Stimulated activated CD8-positive, alpha-beta memory T cell treated with anti-CD3 and anti-CD28 coated beads, Interleukin-12 subunit alpha, Interleukin-12 subunit beta, amount 100 ng/mL, for 24 hours (primary cell): ENCODE measurements at regions not wholly inside any gene's neighbourhood (a gene's known extent, or its start where the extent isn't known, plus 50 kb on each side); places are given as distances from the start of the nearest gene placed in this dataset.
"Not testable (repeated sequence)": the region's sequence is repeated elsewhere in the genome, so short reads cannot be mapped to it uniquely, and the experiment has no call there.

ENCODE experiments used
- DNase-seq: peaks from one replicate; pipeline ENCODE4 v3.0.0-alpha.2; 2020; ENCODE audit errors: extremely low read depth

DNA sequence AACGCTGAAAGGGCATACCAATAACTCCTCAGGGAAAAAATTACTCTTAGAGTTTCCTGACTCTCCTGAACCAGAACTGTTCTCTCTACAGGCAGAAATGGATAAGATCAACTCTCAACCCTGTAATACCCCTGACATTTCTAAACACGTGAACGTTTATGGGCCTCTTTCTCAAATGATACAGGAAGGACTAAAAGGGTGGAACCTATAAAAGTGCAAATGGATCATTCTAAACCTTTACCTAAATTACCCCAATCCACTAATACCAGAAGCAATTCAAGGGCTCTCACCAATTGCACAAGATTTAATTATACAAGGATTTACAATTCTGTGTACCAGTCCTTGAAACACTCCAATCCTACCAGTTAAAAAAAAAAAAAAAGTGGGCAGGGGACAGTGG lies 98.0 kb upstream of the FAM174B start:
- DNase-seq = no peak

DNA sequence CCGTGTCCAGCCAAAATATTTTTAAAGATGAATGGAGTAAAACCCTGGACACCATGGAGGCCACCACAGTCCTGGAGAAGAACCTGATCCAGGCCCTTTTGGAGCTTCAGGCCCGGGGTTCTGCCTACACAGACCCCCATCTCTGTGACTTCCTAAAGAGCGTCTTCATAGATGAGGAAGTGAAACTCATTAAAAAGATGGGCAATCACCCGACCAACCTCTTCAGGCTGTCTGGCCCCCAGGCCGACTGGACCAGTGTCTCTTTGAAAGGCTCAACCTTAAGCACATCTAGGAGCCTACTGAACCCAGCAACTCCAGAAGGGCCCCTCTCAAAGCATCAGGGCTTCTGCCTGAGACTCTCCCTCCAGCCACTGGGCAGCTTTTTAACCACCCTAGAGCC lies 107.9 kb upstream of the FAM174B start:
- DNase-seq = no peak

DNA sequence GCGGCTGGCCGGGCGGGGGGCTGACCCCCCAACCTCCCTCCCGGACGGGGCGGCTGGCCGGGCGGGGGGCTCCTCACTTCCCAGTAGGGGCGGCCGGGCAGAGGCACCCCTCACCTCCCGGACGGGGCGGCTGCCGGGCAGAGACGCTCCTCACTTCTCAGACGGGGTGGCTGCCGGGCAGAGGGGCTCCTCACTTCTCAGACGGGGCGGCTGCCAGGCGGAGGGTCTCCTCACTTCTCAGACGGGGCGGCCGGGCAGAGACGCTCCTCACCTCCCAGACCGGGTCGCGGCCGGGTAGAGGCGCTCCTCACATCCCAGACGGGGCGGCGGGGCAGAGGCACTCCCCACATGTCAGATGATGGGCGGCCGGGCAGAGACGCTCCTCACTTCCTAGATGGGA lies 112.6 kb upstream of the FAM174B start:
- not testable (repeated sequence) for DNase-seq

DNA sequence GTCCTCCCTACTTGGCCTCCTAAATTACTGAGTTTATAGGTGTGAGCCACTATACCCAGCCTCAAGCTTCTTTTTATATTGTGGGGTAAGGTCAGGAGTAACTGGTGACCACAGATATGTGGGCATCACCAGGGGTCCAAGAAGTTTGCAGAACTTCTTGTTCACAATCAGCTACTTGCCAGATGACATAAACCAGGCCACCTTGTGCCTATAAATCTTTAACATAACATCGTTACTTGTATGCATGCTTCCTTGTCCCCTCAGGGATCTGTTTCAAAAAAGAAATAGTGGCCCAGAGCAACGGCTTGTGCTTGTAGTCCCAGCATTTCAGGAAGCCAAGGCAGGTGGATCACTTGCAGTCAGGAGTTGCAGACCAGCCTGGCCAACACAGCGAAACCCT lies 115.1 kb upstream of the FAM174B start:
- DNase-seq = no peak

DNA sequence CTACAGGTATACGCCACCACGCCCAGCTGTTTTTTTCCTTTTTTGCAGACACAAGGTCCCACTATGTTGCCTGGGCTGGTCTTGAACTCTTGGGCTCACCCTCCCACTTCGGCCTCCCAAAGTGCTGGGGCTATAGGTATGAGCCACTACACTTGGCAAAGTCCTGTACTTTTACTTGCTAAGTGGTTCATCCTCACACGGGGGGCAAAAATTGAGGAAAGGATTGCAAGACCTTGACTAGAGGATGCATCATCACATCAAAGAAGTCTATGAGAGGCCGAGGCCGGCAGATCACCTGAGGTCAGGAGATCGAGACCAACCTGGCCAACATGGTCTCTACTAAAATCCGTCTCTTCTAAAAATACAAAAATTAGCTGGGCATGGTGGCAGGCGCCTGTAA lies 116.5 kb upstream of the FAM174B start:
- DNase-seq = no peak

DNA sequence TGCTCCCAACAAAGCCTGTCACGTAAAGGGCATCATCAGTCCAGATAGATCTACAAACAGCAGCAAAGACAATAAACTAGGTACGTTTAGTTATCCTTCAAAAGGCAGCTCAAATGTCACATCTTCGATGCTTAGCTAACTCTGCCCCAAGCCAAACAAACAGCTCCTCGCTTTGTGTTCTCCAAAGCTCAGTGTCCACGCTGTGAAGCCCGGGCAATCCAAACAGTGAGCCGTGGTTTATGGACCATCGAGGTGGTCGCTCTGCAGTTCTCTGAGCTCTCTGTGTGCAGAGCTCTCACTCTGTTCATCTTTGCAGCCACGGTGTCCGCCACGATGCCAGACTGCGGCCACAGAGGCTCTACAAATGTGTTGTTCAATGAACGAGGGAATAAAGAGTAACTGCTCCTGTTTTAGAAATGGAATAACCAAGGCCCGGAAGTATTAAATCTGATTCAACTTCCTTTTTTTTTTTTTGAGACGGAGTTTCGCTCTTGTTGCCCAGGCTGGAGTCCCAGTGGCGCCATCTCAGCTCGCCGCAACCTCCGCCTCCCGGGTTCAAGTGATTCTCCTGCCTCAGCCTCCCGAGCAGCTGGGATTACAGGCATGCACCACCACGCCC lies 117.2 kb upstream of the FAM174B start:
- no peak for DNase-seq

DNA sequence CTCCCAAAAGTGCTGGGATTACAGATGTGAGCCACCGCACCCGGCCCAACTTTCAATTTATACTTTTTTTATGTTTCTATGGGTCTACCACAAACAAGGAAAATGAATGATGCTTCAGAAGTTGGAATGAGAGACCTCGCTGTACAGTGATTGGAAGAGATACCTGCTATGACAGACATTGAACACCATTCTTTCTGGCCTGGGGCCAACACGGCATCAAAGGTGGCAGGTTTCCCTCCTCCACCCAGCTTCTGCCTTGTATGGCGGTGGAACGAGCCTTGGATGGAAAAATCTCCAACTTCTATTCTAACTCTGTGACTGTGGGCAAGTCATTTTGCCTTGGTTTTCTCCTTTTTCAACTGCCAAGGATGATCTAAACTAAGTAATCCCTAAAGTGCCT lies 117.8 kb upstream of the FAM174B start:
- DNase-seq = no peak

DNA sequence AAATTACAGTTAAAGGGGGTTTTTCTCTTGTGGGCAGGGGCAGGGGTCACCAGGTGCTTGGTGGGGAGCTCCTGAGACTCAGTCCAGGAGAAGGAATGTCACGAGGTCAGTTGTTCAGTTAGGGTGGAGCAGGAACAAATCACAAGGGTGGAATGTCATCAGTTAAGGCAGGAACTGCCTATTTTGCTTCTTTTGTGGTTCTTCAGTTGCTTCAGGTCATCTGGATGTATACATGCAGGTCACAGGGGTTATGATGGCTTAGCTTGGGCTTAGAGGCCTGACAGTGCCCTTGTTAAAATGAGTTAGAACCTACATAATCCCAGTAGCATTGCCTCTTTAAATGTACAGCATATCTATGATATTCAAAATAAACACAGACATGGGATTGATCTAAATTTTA lies 120.2 kb upstream of the CHD2 start:
- DNase-seq = no peak

DNA sequence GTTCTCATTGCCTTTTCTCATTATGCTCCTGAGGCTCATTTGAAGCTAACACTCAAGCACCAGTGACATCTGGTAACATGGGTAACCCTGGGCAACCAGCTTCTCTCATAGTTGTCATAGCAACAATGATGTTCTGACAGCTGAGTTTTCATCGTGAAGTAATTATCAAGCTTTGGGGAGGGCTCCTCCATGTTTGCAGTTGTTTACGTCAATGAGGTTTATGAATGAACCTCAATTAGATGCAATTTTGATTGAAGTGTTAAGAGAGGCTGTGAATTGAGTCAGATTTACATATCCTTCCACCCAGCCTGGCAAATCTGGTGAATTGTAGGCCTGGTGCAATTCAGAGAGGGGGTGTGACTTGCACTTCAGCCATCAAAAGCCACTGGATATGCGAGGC lies 119.3 kb upstream of the CHD2 start:
- no peak for DNase-seq

DNA sequence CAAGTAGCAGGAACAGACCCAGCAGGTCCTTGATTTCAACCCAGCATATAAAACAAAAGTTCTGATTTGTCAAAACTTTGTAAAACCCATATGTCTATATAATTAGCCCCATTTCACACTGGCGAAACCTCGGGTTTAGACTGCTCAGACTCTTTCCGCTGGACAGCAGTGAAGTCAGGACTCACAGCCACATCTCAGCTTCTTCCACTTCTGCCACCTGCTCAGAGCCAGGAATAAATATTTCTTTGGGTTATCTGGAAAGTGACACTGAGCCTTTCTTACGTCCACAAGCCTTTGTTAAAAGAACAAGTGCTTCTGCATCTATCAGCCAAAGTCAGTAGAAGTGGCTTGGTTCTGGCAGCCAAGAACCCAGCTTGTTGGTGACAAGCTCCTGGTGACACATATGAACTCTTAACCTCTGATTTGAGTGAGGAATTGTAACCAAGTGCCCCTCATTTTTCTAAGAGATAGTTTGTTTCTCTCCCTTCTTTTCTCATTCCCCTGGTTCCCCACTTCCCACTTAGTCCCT lies 118.1 kb upstream of the CHD2 start:
- DNase-seq = no peak

DNA sequence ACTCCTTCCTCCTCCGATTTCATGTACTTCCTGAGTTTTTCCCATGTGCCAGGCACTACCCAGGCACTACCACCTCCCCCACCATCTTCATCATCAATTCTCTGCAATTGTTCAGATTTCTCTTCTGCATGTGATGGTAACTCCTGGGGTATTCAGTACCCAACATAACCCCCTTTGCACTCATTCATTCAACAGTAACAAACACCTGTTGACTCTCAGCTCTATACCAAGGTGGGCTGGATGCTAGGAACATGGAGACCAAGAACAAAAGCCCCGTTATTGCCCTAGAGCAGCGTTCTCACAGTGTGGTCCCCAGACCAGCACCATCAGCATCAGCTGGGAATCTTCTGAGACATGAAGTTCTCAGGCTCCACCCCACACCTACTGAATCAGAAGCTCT lies 113.0 kb upstream of the CHD2 start:
- DNase-seq = no peak

DNA sequence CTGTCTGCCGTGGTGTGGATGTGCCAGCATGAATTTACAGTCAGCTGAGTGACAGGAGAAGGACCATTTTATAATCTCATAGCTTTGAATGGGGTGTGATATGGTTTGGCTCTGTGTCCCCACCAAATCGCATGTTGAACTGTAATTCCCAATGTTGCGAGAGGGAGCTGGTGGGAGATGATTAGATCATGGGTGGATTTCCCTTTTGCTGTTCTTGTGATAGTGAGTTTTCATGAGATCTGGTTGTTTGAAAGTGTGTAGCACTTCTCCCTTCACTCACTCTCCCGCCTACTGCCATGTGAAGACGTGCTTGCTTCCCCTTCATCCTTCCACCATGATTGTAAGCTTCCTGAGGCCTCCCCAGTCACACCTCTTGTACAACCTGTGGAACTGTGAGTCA lies 111.9 kb upstream of the CHD2 start:
- no peak for DNase-seq

DNA sequence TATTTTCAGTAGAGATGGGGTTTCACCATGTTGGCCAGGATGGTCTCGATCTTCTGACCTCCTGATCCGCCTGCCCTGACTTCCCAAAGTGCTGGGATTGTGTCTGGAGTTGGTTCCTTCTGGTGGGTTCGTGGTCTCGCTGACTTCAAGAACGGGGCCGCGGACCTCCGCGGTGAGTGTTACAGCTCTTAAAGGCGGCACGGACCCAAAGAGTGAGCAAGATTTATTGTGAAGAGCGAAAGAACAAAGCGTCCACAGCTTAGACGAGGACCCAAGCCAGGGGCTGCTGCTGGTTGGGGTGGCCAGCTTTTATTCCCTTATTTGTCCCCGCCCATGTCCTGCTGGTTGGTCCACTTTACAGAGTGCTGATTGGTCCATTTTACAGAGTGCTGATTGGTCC lies 111.3 kb upstream of the CHD2 start:
- DNase-seq = not testable (repeated sequence)

DNA sequence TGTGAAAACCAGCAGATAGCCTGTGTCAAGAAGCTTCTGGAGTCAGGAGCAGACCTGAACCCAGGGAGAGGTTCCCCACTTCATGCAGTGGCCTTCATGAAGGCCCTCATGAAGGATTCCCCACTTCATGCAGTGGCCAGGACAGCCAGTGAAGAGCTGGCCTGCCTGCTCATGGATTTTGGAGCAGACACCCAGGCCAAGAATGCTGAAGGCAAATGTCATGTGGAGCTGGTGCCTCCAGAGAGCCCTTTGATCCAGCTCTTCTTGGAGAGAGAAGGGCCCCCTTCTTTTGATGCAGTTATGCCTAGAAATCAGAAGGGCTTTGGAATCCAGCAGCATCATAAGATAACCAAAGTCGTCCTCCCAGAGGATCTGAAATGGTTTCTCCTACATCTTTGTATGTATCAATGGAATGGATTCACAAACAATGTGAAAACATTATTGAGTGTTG lies 103.9 kb upstream of the CHD2 start:
- no peak for DNase-seq

DNA sequence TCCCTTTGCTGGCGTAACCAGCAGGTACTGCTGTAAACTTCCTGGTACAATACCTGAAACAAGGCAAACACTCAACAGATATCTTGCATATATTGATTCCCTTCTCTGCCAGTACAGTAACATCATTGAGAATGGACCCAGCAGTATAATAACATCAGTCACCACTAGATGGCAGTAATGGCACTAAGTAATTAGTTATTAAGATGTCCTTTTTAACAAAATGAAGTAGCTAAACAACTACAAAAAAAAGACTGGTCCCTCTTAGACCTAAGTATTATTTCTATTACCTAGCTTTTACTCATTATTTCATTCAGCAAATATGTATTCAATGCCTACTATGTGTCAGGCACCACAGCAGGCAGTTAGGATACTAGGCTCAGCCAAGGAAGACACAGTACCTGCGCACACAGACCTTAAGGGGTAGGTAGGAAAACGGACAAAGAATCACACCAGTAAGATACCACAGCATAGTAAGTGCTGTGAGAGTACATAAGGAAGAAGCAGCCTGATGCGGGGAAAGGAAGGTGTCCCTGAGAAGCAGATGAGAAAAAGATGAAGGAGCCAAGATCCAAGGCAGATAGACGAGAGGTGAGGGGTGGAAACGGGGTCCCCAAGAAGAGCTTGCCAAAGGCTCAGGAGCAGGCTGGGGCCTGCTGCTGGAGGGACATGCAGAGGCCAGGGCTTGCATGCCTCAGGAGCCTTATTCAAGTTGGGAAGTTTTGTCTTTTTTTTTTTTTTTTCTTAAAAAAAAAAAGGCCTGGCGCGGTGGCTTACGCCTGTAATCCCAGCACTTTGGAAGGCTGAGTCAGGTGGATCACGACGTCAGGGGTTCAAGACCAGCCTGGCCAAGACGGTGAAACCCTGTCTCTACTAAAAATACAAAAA lies 102.7 kb upstream of the CHD2 start:
- DNase-seq = no peak

DNA sequence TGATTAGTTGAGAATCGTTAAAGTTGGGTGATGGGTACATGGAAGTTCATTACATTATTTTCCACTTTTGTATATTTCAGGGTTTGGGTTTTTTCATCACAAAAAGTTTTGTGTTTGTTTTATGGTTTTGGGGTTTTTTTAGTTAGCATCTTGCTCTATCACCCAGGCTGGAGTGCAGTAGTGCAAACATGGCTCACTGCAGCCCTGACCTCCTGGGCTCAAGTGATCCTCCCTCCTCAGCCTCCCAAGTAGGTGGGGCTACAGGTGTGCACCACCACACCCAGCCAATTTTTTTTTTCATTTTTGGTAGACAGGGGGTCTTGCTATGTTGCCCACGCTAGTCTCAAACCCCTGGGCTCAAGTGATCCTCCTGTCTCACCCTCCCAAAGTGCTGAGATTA lies 100.1 kb upstream of the CHD2 start:
- no peak for DNase-seq

DNA sequence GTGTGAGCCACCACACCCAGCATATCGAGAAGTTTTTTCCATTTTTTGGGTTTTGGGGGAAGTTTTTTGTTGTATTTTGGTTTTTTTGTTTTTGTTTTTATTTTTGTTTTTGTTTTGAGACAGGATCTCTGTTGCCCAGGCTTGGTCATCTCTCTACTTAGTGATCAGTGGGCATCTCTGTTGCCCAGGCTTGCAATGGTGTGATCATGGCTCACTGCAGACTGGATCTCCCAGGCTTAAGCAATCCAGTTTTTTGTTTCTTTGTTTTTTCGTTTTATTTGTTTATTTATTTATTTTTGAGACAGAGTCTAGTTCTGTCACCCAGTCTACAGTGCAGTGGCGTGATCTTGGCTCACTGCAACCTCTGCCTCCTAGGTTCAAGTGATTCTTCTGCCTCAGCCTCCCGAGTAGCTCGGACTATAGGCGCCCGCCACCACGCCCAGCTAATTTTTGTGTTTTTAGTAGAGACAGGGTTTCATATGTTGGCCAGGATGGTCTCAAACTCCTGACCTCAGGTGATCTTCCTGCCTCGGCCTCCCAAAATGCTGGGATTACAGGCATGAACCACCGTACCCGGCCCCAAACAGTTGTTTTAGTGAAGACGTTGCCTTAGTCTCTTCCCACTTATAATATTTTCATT lies 99.6 kb upstream of the CHD2 start:
- not testable (repeated sequence) for DNase-seq

DNA sequence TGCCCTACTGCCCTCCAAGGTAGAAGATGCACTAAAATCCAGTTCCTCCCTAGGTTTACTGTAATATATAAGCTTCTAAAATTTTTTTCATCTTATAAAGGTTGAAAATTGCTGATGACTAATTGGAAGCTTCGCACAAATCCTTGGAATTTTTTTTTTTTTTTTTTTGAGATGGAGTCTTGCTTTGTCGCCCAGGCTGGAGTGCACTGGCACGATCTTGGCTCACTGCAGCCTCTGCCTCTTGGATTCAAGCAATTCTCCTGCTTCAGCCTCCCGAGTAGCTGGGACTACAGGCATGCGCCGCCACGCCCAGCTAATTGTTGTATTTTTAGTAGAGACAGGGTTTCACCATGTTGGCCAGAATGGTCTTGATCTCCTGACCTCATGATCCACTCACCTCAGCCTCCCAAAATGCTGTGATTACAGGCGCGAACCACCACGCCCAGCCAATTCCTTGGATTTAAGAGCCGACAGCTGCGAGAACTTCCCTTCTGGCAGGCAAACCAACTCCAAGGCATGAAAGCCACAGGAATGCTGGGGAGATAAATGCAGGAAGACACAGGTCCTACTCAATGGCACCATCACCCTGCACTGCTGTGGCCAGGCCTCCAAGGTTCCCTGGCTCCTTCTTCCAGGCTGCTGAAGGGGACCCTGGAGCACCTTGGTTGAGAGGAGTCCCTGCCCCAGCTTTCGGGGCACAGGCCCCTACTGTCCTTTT lies 98.9 kb upstream of the CHD2 start:
- DNase-seq = not testable (repeated sequence)

DNA sequence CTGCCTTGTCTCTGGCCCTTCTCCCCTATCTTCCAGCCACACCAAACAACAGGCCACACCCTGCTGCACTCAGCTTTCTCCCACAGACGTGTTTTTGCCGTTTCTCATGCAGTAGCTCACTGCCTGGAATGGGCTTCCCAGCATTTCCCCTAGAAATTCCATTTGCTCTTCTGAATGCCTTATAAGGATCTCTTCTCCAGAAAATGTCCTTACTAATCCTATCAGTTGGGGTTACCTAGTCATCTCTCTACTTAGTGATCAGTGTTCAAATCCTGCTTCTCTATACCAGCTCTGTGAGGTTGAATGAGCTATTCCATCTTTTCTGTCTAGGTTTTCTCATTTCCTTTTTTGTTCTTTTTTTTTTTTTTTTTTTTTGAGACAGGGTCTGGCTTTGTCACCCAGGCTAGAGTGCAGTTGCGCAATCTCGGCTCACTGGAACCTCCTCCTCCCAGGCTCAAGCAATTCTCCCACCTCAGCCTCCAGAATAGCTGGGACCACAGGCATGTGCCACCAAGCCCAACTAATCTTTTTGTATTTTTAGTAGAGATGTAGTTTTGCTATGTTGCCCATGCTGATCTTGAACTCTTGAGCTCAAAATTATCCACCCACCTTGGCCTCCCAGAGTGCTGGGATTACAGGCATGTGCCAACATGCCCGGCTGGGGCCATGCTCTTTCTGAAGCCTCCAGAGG lies 98.2 kb upstream of the CHD2 start:
- no peak for DNase-seq

DNA sequence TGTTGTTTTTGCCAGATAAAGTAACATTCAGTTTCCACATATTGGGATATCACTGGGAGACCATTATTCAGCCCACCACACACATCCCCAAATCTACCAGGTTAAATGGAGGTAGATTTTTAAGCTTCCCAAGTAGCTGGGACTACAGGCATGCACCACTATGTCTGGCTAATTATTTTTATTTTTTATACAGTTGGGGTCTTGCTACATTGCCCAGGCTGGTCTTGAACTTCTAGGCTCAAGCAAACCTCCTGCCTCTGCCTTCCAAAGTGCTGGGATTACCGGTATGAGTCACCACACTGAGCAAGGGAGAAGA lies 96.6 kb upstream of the CHD2 start:
- no peak for DNase-seq

DNA sequence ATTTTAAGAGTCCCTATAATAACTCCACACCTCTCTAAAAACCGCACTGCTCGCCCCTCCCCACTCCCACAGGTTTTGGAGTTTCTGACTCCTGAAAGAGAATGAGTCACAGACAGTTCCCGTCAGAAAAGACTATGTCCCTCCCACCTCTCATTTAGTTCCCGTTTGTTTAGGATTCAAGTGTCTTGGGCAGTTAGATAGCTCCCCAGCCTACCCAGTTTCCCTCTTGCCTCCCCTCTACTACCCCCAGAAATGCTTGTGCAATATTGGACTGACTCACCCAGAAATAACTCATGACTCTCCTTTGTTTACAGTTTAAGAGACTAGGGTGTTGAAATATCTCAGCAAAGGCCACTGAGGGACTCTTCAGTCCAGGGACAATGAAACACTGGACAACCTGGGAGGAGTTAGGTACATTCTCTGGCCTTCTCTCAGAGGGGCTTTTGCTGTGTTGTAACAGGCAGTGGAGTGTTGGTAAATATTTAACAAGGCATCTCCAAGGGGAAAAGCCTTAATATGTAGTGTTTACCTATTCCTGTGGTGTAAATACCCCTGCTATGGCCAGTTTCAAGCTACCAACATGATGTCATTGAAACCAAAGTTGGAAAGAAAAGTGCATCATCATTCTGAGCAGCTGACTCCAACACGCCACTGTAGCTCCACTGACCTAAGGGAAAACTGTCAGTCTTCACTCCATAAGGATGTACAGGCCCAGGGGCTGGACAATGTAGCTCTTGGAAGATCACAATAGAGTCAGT lies 96.1 kb upstream of the CHD2 start:
- peak; percentile 58 for DNase-seq
